Panc1 (cell line): ENCODE measurements at regions not wholly inside any gene's neighbourhood (a gene's known extent, or its start where the extent isn't known, plus 50 kb on each side); places are given as distances from the start of the nearest gene placed in this dataset.

Experiments
- POLR2AphosphoS5 ChIP-seq: IDR thresholded peaks from 2 replicates; pipeline ENCODE4 v1.6.1; 2012; ENCODE audit warnings: mild to moderate bottlenecking, low read depth, low read length, moderate library complexity
- SIN3A ChIP-seq: IDR thresholded peaks from 2 replicates; pipeline ENCODE4 v1.6.1; 2012; ENCODE audit warnings: low read depth, mild to moderate bottlenecking, low read length, moderate library complexity, borderline replicate concordance; ENCODE audit not compliant: insufficient read depth
- TCF7L2 ChIP-seq: IDR thresholded peaks from 2 replicates; pipeline ENCODE4 v1.6.1; 2011; ENCODE audit warnings: mild to moderate bottlenecking, low read depth, low read length, inconsistent platforms
- TF ChIP-seq, protein P1 (sequence below): fragments of 450-650 bp; IDR thresholded peaks from 2 replicates; pipeline ENCODE4 v1.5.1; 2017; ENCODE audit warnings: mild to moderate bottlenecking
- TF ChIP-seq, protein P2 (sequence below), 2 experiments: IDR thresholded peaks; 2 replicates each; pipeline ENCODE4 v1.6.1; 2011 to 2012; ENCODE audit warnings: low read depth in 2 of 2, control low read depth in 1 of 2, low read length in 1 of 2, mild to moderate bottlenecking in 1 of 2, moderate library complexity in 1 of 2; ENCODE audit not compliant: insufficient read depth in 1 of 2

DNA sequence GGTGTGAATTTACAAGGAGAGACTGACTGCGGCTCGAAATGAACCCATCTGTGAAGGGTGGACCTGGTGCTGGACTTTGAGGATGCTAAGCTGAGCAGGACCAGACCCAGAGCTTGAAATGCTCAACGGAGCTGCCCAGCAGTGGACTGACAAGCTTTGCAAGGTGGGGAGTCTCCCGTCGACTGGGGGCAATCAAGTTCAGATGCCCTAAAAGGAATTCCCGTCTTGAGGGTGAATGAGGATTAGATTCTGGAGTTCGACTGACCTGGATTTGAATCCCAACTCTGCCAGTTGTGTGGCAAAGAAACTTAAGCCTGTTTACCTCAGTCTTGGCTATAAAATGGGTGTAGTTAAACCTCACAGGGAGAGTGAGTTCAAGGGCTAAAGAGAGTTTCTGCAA, 204.4 kb upstream of the LHX5 start:
- TF ChIP-seq, protein P1, sequence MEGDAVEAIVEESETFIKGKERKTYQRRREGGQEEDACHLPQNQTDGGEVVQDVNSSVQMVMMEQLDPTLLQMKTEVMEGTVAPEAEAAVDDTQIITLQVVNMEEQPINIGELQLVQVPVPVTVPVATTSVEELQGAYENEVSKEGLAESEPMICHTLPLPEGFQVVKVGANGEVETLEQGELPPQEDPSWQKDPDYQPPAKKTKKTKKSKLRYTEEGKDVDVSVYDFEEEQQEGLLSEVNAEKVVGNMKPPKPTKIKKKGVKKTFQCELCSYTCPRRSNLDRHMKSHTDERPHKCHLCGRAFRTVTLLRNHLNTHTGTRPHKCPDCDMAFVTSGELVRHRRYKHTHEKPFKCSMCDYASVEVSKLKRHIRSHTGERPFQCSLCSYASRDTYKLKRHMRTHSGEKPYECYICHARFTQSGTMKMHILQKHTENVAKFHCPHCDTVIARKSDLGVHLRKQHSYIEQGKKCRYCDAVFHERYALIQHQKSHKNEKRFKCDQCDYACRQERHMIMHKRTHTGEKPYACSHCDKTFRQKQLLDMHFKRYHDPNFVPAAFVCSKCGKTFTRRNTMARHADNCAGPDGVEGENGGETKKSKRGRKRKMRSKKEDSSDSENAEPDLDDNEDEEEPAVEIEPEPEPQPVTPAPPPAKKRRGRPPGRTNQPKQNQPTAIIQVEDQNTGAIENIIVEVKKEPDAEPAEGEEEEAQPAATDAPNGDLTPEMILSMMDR = no peak
- TF ChIP-seq POLR2AphosphoS5 = no peak
- TF ChIP-seq, protein P2, sequence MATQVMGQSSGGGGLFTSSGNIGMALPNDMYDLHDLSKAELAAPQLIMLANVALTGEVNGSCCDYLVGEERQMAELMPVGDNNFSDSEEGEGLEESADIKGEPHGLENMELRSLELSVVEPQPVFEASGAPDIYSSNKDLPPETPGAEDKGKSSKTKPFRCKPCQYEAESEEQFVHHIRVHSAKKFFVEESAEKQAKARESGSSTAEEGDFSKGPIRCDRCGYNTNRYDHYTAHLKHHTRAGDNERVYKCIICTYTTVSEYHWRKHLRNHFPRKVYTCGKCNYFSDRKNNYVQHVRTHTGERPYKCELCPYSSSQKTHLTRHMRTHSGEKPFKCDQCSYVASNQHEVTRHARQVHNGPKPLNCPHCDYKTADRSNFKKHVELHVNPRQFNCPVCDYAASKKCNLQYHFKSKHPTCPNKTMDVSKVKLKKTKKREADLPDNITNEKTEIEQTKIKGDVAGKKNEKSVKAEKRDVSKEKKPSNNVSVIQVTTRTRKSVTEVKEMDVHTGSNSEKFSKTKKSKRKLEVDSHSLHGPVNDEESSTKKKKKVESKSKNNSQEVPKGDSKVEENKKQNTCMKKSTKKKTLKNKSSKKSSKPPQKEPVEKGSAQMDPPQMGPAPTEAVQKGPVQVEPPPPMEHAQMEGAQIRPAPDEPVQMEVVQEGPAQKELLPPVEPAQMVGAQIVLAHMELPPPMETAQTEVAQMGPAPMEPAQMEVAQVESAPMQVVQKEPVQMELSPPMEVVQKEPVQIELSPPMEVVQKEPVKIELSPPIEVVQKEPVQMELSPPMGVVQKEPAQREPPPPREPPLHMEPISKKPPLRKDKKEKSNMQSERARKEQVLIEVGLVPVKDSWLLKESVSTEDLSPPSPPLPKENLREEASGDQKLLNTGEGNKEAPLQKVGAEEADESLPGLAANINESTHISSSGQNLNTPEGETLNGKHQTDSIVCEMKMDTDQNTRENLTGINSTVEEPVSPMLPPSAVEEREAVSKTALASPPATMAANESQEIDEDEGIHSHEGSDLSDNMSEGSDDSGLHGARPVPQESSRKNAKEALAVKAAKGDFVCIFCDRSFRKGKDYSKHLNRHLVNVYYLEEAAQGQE (IDR thresholded peaks at IDR 0.05; ENCODE audit: insufficient read depth in 1 of 2, low read depth in 2 of 2, low read length in 1 of 2) = no peak
- no peak for TF ChIP-seq SIN3A
- TF ChIP-seq TCF7L2 = no peak
